ENCODE measurements at regions not wholly inside any gene's neighbourhood (a gene's known extent, or its start where the extent isn't known, plus 50 kb on each side); places are given as distances from the start of the nearest gene placed in this dataset.
"Not testable (repeated sequence)": the region's sequence is repeated elsewhere in the genome, so short reads cannot be mapped to it uniquely, and the experiment has no call there.

- no peak for DNase-seq
Observed at GRCh38 chr12:18849761-18850160, 111.8 kb downstream of the CAPZA3 start.

DNA sequence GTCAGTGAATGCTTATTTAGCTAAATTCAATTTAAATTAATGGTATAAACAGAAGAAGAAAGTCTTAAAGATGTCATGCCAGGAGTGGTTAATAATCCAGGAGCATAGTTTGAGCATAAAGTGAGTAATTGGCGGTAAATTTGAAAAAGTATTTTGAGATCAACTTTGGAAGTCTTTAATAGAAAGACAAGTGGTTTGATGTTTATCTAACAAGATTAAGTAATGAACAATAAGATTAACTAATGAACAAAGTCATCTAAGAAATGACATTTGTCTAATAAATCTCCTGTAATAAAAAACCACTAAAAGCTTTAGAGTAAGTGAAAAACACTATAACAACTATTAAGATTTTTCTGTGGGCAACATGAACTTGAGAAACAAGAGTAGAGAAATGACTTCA, 112.8 kb downstream of the CAPZA3 start:
- DNase-seq = no peak

GRCh38 chr12:18851271-18851670, 113.4 kb downstream of the CAPZA3 start:
- no peak for DNase-seq

DNA sequence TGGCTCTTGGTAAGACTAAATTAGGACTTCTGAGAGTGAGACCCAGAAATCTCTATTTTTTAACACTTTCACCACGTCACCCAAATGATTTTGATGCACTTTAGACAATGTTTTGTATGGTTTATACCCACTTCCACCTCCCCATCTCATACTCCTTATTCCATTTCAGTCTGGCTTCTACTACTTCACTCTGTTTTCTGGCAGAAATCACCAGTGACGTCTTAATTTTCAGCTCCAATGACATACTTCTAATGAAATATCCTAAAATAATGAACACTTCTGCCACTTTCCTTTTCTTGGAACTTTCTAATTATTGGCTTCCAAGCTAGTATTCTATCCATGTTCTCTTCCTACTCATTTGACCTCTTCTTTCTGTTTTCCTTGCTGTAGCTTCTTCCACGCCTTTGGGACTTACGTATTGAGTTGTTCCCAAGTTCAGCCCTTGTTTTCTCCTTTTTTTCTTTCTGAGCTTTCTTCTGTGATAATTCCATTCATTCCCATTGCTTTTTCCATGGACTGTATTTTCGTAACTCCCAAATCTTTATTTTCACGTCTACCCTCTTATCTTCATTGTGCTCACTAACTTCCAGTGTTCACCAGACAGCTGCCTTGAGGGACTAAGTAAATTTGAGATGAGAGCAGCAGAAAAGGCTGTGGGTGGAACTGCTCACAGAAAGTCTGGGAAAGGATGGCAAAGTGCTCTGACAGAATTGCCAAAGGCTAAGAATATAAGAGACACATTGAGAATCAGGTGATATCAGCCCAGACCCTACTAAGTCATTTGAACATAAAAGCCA, 115.8 kb downstream of the CAPZA3 start:
- DNase-seq = no peak

GRCh38 chr12:18857656-18858055, 119.7 kb downstream of the CAPZA3 start:
- no peak for DNase-seq

GRCh38 chr12:18859400-18859799, 121.5 kb downstream of the CAPZA3 start:
- DNase-seq = no peak

GRCh38 chr12:18861287-18861858, 123.5 kb downstream of the CAPZA3 start:
- DNase-seq = no peak

DNA sequence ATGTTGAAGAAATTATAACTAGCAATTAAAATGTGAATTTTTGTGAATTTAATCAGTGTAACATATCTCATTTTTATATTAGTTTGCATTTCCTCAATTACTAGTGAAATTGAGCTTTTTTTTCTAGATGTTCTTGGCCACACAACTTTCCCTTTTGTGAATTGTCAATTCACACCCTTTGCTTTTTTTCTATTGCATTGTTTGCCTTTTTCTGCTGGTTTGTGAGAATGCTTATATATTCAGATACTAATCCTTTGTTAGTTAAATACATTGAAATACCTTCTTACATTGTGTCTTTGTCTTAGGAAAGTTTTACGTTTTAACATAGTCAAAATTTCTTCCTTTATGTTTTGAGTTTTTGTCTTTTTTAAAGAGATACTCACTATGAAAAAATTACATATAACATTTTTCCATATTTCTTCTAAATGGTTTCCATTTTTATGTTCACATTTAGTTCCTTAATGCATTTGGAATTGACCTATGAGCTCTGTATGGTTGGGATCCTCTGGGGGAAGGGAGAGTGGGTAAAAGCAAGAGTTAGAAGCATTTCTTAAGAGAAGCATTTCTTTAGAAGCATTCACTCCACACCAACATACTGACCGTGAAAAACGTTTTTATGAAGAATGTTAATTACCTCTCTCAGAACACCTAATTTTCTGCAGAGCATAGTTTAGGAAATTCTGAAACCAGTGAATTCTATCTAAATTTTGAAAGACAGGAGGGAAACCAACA, 126.0 kb downstream of the CAPZA3 start:
- no peak for DNase-seq

DNA sequence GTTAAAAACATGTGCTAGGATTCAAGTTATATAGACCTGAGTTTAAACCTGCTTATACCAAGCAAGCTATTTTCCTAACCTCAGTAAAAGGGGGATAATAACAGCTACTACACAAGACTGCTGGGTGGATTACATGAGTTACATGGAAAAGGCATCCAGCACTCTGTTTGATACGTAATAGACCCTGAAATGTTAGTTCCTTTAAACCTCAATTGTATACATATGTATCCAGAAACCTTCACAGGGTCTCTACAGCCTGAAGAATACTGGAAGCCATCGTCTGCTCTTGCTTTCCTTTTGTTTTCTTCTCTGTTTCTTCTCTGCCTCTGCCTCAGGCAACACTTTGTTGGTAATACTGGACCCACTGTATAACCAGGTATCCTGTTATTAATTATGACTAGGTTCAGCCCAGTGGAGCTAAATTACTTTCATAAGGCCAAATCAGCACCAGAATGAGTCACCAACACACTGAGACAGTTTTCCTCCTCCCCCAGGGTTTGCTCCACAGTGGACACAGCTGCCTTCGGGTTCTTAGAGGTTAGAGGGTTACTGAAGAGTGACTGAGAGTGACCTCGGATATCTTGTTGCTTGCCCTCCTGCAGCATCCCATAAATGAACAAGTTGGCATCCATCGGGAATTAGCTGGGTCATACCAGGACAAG, 127.1 kb downstream of the CAPZA3 start:
- no peak for DNase-seq

DNA sequence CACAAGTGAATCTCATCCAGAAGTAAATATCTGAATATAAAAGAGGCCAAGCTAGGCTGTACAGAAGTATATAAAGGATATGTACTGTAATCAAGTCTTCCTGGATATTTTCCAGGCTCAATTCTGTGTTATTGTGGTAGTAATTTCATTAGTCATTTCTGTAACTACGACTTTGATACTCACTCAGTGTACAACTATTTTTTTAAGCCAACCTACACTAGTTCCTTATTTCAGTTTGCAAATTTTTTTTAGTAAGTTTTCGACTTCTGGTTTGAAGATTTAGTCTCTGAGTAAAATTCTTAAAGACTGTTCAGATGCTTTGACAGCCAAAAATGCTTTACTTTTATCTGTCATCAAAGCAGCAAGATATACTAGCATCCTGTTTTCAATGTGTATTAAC, 130.8 kb downstream of the CAPZA3 start:
- no peak for DNase-seq

- no peak for DNase-seq
Observed at GRCh38 chr12:18872770-18873169, 134.9 kb downstream of the CAPZA3 start.

DNA sequence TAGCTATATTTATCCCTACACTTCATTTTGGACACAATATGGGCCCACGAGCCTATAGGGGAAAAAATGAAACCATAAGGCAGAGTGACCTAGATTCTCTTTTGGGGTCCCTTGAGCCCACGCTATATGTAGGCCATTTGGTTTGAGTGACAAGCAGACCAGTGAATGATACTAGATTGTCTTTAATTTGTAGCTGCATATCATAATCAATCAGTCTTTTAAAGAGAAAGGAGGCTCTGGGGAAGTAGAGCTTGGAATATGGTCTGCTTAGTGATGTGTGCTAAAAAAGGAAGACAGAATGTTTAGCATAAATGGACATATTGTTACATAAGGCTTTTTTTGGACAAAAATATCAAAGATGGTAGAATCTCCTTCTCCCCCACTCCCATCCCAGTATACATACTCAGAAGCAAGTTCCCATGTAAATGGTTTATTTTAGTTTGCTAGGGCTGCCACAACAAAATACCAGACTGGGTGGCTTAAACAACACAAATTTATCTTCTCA, 140.8 kb downstream of the CAPZA3 start:
- no peak for DNase-seq

DNA sequence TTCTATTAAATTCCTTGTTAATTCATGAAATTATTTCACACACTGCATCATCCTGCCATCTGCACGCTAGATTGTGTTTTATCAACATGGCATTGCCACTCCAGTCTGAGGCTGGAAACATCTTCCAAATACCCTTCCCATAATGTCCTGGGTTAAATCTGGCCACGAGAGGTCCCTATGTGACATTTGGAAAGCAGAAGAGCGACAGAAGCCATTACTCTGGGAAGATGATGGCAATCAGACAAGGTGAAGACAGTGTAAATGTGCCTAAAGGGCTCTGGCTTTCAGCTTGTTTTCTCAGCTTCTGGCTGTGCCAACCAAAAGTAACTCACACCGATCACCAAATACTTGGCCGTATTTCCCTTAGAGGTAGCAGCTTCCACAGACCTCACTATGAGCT, 144.8 kb downstream of the CAPZA3 start:
- DNase-seq = no peak

GRCh38 chr12:18886962-18887361, 149.0 kb downstream of the CAPZA3 start:
- no peak for DNase-seq

DNA sequence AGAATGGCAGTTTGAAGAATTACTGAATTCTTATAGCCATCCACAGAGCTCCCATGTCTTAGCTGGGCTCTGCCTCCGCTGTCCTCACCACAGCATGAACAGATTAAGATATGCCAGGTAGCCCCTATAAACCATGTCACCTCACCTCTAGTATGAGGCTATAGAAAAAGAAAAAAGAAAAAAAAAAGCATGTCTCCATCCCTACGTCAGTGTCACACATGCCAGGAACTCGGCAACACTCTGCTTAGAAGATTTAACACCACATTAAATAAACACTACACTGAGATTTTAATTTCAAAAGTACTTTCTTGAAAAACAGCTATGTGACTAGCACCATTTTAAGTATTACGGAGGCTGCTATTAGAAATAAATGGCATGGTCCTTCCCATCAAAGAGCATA, 149.4 kb downstream of the CAPZA3 start:
- no peak for DNase-seq

DNA sequence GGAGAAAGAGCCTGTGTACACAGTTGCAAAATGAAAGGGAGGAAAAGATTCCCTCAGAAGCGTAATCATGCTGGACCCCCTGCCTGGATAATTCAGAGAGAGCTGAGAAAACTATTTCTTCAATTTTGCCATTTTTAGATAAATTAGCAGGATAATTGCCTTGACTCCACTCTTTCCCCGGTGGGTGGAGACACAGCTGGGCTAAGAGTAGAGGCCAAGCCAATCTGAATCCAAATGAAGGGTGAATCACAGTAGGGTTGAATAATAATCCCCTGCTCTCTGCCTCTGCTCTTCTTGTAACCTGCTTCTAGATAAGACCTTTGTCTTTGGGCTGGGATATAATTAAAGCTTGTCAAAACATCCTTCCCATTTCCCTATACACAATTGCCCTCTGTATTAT, 150.1 kb downstream of the CAPZA3 start:
- DNase-seq = no peak

GRCh38 chr12:18890621-18891020, 152.7 kb downstream of the CAPZA3 start:
- DNase-seq = not testable (repeated sequence)

GRCh38 chr12:18895540-18895939, 157.6 kb downstream of the CAPZA3 start:
- no peak for DNase-seq

- DNase-seq = no peak
Observed at GRCh38 chr12:18895946-18896345, 158.0 kb downstream of the CAPZA3 start.

DNA sequence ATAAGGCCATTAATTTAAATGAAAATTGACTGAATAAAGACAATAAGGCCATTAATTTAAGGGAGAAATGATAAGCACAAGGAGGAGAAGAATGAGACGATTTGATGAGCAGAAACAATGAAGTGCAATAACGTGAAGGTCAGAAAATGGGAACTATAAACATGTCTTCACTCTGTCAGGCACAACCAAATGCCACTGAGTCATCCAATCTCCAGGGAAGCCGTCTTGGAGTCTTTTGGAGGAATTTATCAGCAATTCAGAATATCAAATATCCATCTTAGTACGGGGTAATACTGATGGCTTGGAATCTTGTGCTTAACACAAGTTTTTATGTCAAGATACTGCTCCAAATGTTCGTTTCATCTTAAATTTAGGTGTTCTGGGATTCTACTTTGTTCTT, 159.9 kb downstream of the CAPZA3 start:
- DNase-seq = no peak

- DNase-seq = no peak
Observed at GRCh38 chr12:18898470-18898869, 160.6 kb downstream of the CAPZA3 start.

GRCh38 chr12:18899162-18899561, 161.2 kb downstream of the CAPZA3 start:
- no peak for DNase-seq

DNA sequence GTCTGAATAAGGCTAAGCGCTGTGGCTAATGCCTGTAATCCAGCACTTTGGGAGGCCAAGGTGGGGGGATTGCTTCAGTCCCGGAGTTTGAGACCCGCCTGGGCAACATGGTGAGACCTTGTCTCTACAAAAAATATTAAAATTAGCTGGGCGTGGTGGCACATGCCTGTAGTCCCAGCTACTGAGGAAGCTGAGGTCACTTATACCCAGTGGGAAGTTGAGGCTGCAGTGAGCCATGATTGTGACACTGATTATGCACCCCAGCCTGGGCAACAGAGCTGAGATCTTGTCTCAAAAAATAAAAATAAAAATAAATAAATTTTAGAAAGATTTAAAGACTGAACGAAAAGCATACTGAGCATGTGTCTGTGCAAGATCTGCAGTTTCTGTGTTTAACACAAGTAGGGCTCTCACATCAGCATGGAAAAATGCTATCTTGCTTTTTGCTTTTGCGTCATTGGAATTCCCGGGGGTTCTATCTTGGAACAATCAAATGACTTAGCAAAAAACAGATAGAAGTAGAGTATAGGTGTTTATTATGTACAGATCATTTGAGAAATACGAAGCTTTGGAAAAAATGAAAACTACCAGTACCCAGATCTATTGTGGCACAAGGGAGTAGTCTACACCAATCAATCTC, 161.9 kb downstream of the CAPZA3 start:
- no peak for DNase-seq

Measured in DMS 273 treated with DMSO at 0.1 percent for 48 hours (cell line).